BJ (cell line): ENCODE measurements at regions not wholly inside any gene's neighbourhood (a gene's known extent, or its start where the extent isn't known, plus 50 kb on each side); places are given as distances from the start of the nearest gene placed in this dataset.

Source experiments
- CTCF ChIA-PET: fragments of 350-600 bp; formaldehyde crosslinking; extraction: SDS; loops from one replicate; lab custom pipeline; 2021; ENCODE audit warnings: antibody characterized with exemption, inconsistent platforms; lab: Yijun Ruan, JAX
- POLR2A ChIA-PET: fragments of 300-600 bp; sonication (Branson Sonifier 250); formaldehyde crosslinking; extraction: SDS; loops from one replicate; lab custom pipeline; 2021; ENCODE audit warnings: antibody characterized with exemption; lab: Charles Lee
- DNase-seq: peaks from one replicate; pipeline ENCODE4 v3.0.0-alpha.2; 2011; ENCODE audit warnings: low read depth
- H3K27me3 ChIP-seq: 2 replicates; pipeline ENCODE4 v1.6.0; 2011; ENCODE audit warnings: low read length; ENCODE audit not compliant: control insufficient read depth, insufficient read depth
- H3K36me3 ChIP-seq: 2 replicates; pipeline ENCODE4 v1.5.1; 2011; ENCODE audit warnings: low read length; ENCODE audit not compliant: control insufficient read depth, insufficient read depth
- H3K4me3 ChIP-seq: 2 replicates; pipeline ENCODE4 v1.5.1; 2011; ENCODE audit warnings: low read depth, mild to moderate bottlenecking, control low read depth, low read length
- CTCF ChIP-seq: IDR thresholded peaks from 2 replicates; pipeline ENCODE4 v1.5.1; 2011; ENCODE audit warnings: low read depth, mild to moderate bottlenecking, control low read depth, inconsistent platforms, low read length, moderate library complexity; ENCODE audit not compliant: insufficient read depth

GRCh38 chr5:96250782-96251181 lies 182.3 kb downstream of the PCSK1 start:
- no peaks in the 10 kb centered on the region for H3K27me3 ChIP-seq
- POLR2A ChIA-PET: interaction anchor here (0.5 kb wide), 1 partner anchor 10 kb away, joined by 14 read pairs; no protein-coding TSS in a partner anchor
- TF ChIP-seq CTCF: no peak
- no peak for DNase-seq
- no peak overlapping the region for H3K4me3 ChIP-seq
- CTCF ChIA-PET: interaction anchor here (0.9 kb wide), 1 partner anchor 10 kb away, joined by 3 read pairs; no protein-coding TSS in a partner anchor
- no peaks in the 10 kb centered on the region for H3K36me3 ChIP-seq

- H3K36me3 ChIP-seq: no peaks in the 10 kb centered on the region
- H3K27me3 ChIP-seq: no peaks in the 10 kb centered on the region
- ChIA-PET POLR2A (no interaction called here), CTCF (no interaction called here)
- no peak overlapping the region for H3K4me3 ChIP-seq
- no peak for TF ChIP-seq CTCF
- DNase-seq: no peak
Observed at GRCh38 chr5:96248131-96248530, 184.9 kb downstream of the PCSK1 start.

- Histone ChIP-seq H3K36me3 (no peaks in the 10 kb centered on the region), H3K27me3 (no peaks in the 10 kb centered on the region), H3K4me3 (no peak overlapping the region)
- ChIA-PET CTCF (interaction anchor here (1.6 kb wide), 1 partner anchor 90 kb away, joined by 5 read pairs; no protein-coding TSS in a partner anchor), POLR2A (no interaction called here)
- no peak for DNase-seq
- TF ChIP-seq CTCF: no peak
Observed at GRCh38 chr5:96247708-96248107, 185.3 kb downstream of the PCSK1 start.

GRCh38 chr5:96247097-96247701 lies 185.8 kb downstream of the PCSK1 start:
- POLR2A ChIA-PET: no interaction called here
- Histone ChIP-seq H3K4me3 (no peak overlapping the region), H3K27me3 (no peaks in the 10 kb centered on the region), H3K36me3 (no peaks in the 10 kb centered on the region)
- no peak for TF ChIP-seq CTCF
- CTCF ChIA-PET: interaction anchor here (1.2 to 1.6 kb wide), 2 partner anchors 88 to 90 kb away, joined by 3 to 5 read pairs; no protein-coding TSS in a partner anchor
- DNase-seq: no peak

GRCh38 chr5:96245140-96246091 lies 187.6 kb downstream of the PCSK1 start:
- DNase-seq: no peak
- Histone ChIP-seq H3K27me3 (no peaks in the 10 kb centered on the region), H3K4me3 (no peak overlapping the region), H3K36me3 (no peaks in the 10 kb centered on the region)
- CTCF ChIA-PET: interaction anchor here (1.0 to 1.5 kb wide), 2 partner anchors 9 to 386 kb away, joined by 4 read pairs; no protein-coding TSS in a partner anchor
- POLR2A ChIA-PET: no interaction called here
- TF ChIP-seq CTCF: no peak
